Activated T-cell treated with anti-CD3 and anti-CD28 coated beads for 1 hour (primary cell): ENCODE measurements at regions not wholly inside any gene's neighbourhood (a gene's known extent, or its start where the extent isn't known, plus 50 kb on each side); places are given as distances from the start of the nearest gene placed in this dataset.

ENCODE experiments used
- DNase-seq: peaks from one replicate; pipeline ENCODE4 v3.0.0-alpha.2; 2020; ENCODE audit warnings: low read depth

GRCh38 chr7:25752967-25753791, 398.8 kb upstream of the NFE2L3 start:
- no peak for DNase-seq

- no peak for DNase-seq
These were observed 398.2 kb upstream of the NFE2L3 start for GRCh38 chr7:25753837-25754236.

GRCh38 chr7:25754333-25754732, 397.7 kb upstream of the NFE2L3 start:
- DNase-seq = no peak

GRCh38 chr7:25754751-25755150, 397.2 kb upstream of the NFE2L3 start:
- no peak for DNase-seq

GRCh38 chr7:25756601-25757000, 395.4 kb upstream of the NFE2L3 start:
- no peak for DNase-seq

- no peak for DNase-seq
These were observed 393.4 kb upstream of the NFE2L3 start for GRCh38 chr7:25758559-25758958.

- DNase-seq = no peak
These were observed 392.7 kb upstream of the NFE2L3 start for GRCh38 chr7:25759286-25759685.

GRCh38 chr7:25759748-25760147, 392.2 kb upstream of the NFE2L3 start:
- DNase-seq = no peak

- no peak for DNase-seq
These were observed 389.2 kb upstream of the NFE2L3 start for GRCh38 chr7:25762511-25763462.

GRCh38 chr7:25763463-25763860, 388.5 kb upstream of the NFE2L3 start:
- no peak for DNase-seq

- no peak for DNase-seq
These were observed 386.8 kb upstream of the NFE2L3 start for GRCh38 chr7:25765110-25765655.

GRCh38 chr7:25770235-25770634, 381.8 kb upstream of the NFE2L3 start:
- DNase-seq = no peak

GRCh38 chr7:25770670-25771069, 381.3 kb upstream of the NFE2L3 start:
- DNase-seq = no peak

- DNase-seq = no peak
These were observed 380.5 kb upstream of the NFE2L3 start for GRCh38 chr7:25771491-25771890.

- no peak for DNase-seq
These were observed 379.2 kb upstream of the NFE2L3 start for GRCh38 chr7:25772802-25773201.

GRCh38 chr7:25774675-25775074, 377.3 kb upstream of the NFE2L3 start:
- DNase-seq = no peak

- DNase-seq = no peak
These were observed 376.4 kb upstream of the NFE2L3 start for GRCh38 chr7:25775570-25775969.

GRCh38 chr7:25775999-25776743, 375.8 kb upstream of the NFE2L3 start:
- no peak for DNase-seq

- no peak for DNase-seq
These were observed 375.3 kb upstream of the NFE2L3 start for GRCh38 chr7:25776744-25777123.

GRCh38 chr7:25777969-25778708, 373.9 kb upstream of the NFE2L3 start:
- DNase-seq = no peak

GRCh38 chr7:25779002-25779546, 372.9 kb upstream of the NFE2L3 start:
- no peak for DNase-seq
